Activated CD8-positive, alpha-beta memory T cell treated with anti-CD3 and anti-CD28 coated beads, Interleukin-2, amount 50 U/mL, for 4 hours (primary cell): ENCODE measurements at regions not wholly inside any gene's neighbourhood (a gene's known extent, or its start where the extent isn't known, plus 50 kb on each side); places are given as distances from the start of the nearest gene placed in this dataset.
"Not testable (repeated sequence)": the region's sequence is repeated elsewhere in the genome, so short reads cannot be mapped to it uniquely, and the experiment has no call there.

Experiments used
- DNase-seq: peaks from one replicate; pipeline ENCODE4 v3.0.0-alpha.2; 2020

DNA sequence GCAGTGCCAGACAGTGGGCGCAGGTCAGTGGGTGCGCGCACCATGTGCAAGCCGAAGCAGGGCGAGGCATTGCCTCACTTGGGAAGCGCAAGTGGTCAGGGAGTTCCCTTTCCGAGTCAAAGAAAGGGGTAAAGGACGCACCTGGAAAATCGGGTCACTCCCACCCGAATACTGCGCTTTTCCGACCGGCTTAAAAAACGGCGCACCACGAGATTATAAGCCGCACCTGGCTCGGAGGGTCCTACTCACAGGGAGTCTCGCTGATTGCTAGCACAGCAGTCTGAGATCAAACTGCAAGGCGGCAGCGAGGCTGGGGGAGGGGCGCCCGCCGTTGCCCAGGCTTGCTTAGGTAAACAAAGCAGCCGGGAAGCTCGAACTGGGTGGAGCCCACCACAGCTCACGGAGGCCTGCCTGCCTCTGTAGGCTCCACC lies 77.9 kb downstream of the NR4A2 start:
- not testable (repeated sequence) for DNase-seq

DNA sequence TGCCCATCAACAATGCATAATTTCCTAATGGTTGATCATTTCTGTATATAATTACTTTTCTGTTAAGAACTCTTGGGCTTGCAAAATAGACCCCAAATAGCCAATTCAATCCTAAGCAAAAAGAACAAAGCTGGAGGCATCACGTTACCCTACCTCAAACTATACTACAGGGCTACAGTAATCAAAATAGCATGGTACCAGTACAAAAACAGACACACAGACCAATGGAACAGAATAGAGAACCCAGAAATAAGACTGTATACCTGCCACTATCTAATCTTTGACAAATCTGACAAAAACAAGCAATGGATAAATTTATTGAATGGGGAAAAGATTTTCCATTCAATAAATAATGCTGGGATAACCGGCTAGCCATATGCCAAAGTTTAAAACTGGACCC lies 78.8 kb downstream of the NR4A2 start:
- no peak for DNase-seq

DNA sequence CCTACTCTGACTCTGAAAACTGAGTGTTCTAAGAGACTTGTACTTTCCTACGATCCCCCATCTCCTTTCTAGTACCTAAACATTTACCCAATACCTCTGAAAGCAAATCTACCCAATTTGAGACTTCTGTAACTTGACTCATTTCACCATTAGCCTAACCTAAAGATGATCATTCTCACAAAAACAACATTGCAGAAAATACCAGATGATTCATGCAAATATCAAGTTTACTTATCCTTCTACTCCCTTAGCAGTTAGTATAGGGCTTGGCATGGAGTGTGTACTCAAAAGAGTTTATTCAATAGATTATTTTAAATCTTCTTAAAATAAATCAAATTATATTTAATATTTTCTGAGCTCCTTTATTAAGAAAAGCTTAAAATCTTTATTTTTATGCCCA lies 89.6 kb downstream of the NR4A2 start:
- DNase-seq = no peak

DNA sequence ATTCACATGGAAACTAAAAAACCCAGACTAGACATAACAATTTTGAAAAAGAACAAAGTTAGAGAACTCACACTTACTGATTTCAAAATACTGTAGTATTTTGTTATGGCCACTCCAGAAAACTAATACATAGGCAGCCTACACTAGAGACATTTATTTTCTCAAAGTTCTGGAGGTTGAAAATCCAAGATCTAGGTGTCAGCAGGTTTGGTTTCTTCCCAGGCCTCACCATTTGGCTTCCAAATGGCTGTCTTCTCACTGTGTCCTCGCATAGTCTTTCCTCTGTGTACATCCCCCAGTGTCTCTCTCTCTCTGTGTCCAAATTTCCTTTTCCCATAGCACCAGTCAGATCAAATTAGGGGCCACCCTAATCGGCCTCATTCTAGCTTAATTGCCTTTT lies 95.0 kb downstream of the NR4A2 start:
- DNase-seq = no peak

DNA sequence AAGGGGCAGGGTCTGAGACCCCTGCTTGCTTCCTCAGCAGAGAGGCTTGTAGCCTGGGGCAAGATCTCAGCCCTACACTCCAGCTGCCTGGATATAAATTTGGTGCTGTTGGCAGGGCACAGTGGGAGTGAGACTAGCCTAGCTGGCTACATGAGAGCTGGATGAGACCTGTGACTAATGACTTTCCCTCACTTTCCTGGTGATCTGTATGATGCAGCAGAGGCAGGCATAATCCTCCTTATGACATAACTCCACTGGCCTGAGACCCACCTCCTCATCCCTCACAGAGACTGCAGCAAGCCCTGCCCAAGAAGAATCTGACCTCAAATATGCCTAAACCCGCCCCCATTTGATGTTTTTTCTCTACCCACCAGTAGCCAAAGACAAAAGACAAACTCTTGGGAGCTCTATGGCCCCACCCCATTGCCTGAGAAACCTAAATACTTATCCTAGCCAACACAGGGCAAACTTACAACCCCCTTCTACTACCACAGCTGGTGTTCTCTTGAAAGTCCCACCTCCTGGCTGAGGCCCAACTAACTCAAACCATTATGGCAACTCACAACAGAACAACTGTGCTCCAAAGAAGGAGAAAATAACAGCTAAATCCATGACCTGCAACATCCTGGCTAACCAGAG lies 102.7 kb downstream of the NR4A2 start:
- DNase-seq = no peak

DNA sequence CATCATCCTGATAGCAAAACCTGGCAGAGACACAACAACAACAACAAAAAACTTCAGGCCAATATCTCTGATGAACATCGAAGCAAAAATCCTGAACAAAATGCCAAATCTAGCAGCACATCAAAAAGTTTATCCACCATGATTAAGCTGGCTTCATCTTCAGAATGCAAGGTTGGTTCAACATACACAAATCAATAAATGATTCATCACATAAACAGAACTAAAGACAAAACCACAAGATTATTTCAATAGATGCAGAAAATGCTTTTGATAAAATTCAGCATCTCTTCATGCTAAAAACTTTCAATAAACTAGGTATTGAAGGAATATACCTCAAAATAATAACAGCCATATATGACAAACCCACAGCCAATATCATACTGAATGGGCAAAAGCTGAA lies 109.2 kb downstream of the NR4A2 start:
- not testable (repeated sequence) for DNase-seq

DNA sequence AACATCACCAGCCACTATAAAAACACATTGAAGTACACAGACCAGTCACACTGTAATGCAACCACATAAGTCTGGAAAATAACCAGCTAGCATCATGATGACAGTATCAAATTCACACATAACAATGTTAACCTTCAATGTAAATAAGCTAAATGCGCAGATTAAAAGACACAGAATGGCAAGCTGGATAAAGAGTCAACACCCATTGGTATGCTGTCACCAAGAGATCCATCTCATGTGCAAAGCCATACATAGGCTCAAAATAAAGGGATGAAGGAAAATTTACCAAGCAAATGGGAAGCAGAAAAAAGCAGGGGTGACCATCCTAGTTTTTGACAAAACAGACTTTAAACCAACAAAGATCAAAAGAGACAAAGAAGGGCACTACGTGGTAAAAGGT lies 110.8 kb downstream of the NR4A2 start:
- no peak for DNase-seq

DNA sequence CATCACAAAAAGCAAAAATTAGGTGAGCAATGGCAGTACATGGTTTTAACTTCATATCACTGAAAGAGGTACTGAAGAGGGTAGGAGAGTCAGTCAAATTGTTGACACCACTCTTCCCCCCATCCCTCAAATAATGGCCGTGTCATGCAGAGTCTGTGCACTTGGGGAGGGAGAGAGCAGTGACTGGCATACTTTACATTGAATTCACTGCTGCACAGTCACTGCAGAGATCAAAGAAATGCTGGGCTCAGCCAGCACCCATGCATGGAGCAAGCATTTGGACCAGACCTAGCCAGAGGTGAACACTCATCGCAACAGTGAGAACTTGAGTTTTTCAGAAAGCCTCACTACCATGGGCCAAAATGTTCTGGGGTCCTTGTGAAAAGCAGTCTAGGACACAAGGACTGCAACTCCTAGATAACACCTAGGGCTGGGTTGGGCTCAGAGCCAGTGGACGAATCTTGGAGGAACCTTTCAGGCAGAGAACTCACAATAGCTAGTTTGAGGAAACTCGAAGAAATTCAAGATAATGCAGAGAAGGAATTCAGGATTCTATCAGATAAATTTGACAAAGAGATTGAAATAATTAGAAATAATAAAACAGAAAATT lies 112.9 kb downstream of the NR4A2 start:
- DNase-seq = no peak

DNA sequence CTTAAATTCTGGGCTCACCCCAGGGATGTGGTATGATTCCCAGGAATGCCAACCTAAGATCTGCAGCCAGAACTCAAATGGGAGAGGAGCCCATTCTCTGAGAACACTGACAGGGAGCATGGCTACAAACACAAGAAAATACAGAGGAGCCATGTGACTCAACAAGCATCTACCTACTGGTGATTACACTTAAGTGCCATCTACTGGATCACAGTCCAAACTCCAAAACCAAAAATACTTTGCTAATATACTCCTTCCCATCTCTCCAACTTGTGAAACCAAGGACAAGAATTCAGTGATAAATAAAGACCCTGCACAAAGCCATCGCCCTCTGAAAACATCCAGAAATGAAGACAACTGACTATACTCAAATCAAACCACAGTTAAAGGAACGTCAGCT lies 116.9 kb downstream of the NR4A2 start:
- DNase-seq = no peak

DNA sequence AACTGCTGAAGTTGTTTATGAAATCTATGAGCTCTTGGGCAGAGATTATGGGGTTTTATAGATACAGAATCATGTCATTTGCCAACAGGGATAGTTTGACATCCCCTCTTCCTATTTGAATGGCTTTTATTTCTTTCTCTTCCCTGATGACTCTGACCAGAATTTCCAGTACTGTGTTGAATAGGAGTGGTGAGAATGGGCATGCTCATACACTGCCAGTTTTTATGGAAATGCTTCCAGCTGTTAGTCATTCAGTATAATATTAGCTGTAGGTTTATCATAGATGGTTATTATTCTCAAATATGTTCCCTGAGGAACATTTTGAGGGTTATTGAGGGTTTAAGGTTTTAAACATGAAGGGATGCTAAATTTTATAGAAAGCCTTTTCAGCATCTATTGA lies 121.2 kb downstream of the NR4A2 start:
- DNase-seq = no peak

DNA sequence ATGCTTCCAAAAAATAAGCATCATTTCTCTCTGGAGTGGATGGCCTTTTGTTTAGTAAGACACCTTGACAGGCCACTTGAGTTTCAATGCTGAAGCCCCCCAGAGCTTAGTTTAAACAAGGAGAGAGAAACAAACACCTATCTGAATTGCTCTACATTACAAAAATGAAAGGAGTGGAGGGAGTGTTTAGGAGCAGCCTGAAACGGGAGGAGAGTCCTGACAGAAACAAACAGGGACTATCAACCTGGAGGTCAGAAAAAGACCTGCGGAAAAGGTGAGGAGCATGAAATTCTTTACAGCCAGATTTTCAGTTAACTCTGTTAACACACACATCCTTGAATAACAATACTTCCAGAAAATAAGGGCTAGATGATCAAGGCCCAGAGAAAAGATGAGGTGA lies 126.2 kb downstream of the NR4A2 start:
- DNase-seq = no peak

DNA sequence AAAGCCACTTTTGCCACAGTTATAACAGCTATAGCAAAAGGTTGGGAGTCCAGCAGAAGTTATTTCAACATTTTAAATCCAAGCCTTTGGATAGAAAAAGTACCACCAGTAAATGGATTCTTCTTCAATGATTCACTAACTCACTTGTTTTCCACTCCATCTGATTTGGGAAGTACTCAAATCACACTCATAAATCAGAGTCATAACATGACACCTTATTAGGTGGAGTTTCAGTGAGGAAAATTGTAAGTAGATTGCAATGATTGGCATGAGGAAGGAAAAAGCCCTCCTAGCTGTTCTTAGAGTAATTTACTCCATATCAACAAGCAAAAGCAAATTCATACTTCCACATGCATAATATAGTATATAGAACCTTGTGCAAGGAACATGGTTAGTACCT lies 132.9 kb downstream of the NR4A2 start:
- DNase-seq = no peak

DNA sequence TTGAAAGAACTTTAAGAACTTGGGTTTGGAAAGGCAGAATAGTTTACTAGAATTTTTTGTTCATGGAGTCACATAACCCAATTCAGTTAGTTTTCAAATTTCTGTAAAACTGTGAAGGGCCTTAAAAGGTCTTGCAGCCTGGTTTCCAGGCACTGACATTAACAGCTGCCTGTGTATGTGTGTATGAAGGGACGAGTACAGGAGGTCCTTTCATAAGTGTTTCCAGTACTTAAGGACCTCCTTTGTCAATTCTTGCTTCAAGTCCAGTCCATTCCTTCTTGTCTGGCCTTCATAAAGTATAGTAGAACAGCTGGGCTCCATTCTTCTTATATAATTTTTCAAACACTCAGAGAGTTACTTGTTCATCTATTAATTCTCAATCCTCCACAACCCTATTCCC lies 136.5 kb downstream of the NR4A2 start:
- no peak for DNase-seq

DNA sequence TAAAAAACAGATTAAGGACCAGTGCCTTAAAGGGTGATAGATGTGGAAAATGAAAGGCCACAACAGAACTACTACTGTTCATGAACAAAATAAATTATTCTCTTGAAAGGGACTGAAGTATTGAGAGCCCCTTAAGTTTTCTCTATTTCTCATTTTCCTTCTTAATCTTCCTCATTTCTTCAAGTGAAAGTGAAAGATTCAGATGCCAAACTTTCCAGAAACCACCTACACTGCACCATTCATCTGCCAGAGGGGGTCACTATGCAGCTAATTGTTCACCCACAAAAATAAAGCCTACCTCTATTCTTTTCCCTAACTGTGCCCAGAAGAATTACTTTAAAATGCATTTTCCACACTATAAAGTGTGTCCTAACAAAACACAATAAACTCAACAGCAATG lies 140.1 kb downstream of the NR4A2 start:
- DNase-seq = no peak

DNA sequence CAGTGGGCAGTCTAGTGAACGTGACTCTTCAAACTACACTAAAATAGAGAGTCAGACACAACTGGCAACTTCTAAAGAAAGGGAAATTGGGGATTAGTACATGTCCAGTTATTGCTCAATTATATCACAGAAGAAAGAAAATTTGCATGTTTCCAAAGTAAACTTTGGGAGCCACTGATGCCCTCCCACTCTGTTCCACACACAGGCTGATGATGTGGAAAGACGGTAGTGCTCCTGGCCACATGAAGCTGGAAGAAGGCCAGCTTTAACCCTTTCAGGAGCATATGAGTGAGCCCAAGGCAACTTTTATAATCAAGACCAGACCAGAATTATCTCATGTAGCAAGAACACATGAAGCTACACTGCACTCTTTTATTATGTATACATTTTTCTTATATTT lies 141.0 kb downstream of the NR4A2 start:
- DNase-seq = no peak

DNA sequence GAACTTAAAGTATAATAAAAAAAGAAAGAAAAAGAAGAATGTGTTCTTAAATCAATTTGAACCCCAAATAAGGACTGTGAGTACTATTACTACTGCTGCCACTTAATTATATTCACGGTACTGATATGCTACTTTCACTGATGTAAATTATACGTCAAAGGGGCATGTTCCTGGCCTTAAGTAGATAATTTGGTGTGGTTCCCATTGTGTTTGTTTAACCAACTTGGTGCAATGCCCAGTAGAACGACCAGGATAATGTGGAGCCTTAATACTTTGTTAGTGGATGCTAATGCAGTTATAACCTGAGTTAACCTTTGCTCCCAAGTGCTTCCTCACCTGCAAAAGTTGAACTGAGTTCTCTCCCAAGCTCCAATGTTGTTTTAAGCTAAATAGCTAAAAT lies 142.0 kb downstream of the NR4A2 start:
- no peak for DNase-seq

DNA sequence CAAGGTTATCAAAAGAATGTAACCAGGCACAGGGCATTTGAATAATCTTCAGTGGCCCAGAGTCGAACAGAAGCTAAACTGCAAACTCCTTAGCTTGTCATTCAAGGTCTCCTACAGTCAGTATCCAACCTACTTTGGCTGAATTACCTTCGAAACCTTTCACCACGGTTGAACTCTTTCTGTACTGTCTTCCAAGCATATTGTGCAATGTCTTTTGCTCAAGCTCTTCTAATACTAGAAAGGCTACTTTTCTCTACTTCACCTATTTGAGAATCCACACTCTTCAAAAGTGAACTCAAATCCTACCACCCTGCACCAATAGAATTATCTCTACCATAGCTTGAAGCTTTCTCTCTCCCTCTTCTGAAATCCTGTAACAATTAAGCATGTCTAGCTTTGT lies 142.9 kb downstream of the NR4A2 start:
- no peak for DNase-seq

DNA sequence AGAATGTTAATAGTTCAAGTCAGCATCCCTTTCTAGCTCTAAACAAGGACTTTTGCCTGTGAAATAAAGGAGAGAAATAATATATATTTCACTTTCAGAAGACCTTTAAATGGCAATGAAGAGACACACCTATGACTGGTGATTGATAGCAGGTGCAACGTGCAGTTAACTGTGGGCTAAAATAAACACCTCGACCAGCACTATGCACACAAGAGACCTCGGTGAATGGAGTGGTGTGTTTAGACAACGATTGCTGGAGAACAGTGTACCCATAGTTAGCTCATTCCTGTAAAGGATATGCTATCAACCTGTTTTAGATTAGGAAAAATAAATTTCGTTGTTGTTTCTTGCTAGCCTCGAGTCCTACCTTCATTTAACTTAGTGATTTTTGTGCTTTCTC lies 143.4 kb downstream of the NR4A2 start:
- no peak for DNase-seq

DNA sequence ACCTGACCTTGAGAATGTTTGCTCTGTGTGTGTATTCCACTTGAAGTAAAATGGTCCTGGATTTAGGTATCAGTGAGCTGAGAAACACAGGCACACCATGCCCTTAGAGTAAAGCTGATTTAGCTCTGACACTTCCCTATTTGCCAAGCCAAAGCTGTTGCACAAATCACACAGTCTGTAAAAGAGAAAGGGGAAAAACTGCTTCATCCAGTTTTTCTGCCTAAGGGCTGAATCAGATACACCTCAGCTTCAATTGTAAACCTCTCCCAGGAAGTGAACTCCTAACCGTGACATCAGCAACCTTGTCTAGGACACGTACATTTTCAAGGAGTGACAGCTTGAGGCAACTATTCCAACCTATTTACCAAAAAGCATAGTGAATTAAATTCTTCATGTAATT lies 150.4 kb downstream of the NR4A2 start:
- DNase-seq = no peak

DNA sequence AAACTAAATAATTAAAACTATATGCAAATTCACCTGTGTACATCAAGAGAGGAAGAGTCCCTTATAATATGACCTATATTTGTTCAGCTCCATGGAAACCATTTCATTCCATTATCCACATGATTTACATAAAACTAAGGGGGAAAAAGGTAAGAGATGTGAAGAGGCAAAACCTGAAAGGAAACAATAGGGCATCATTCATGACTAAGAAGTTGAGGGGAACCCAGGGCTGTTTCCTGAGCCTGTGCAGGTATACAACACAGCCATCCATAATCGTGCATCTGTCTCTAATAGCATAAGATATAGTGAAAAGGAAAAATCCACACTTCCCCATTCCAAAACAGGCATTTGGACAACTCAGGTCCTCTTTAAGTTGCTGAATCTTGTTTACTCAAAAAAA lies 151.3 kb downstream of the NR4A2 start:
- DNase-seq = no peak

DNA sequence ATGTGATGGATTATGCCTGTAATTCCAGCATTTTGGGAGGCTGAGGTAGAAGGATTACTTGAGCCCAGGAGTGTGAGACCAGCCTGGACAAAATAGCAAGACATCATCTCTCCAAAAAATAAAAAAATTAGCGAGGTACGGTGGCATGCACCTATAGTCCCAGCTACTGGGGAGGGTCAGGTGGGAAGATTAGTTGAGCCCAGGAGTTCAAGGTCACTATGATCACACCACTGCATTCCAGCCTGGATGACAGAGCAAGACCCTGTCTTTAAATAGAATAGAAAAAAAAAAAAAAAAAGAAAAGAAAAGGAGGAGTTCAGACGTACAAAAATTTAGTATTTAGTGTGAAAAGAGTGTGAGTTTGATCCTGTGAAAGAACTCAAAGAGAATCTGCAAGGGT lies 154.9 kb downstream of the NR4A2 start:
- DNase-seq = no peak

DNA sequence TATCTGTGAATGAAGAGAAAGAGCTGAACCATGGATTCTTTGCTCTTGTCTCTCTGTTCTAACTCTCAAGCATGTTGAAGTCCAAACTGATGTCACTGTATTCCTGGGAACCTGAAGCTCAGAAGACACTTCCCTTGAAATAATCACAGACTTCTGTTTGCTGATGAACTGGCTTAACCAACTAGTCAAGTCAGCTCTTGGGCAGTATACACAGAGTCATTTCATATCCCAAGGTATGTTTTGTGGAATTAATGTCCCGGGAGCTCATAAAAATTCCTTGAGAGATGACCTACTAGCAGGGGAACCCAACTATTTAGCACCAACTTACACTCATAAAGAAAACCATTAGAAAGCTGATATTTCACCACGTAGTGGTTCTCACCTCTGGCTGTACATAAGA lies 156.6 kb downstream of the NR4A2 start:
- DNase-seq = no peak

DNA sequence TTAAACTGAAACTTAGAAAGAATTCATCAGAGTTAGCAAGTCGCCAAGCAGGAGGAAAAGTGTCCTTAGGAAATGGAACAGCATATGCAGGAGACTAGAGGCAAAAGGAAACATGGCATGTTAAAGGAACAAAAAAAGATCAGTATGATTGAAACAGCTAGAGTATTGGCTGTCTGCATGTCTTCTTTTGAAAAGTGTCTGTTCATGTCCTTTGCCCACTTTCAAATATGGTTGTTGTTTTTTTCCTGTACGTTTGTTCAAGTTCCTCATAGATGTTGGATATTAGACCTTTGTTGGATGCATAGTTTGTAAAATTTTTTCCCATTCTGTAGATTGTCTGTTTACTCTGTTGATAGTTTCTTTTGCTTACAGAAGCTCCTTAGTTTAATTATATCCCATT lies 161.6 kb downstream of the NR4A2 start:
- no peak for DNase-seq

DNA sequence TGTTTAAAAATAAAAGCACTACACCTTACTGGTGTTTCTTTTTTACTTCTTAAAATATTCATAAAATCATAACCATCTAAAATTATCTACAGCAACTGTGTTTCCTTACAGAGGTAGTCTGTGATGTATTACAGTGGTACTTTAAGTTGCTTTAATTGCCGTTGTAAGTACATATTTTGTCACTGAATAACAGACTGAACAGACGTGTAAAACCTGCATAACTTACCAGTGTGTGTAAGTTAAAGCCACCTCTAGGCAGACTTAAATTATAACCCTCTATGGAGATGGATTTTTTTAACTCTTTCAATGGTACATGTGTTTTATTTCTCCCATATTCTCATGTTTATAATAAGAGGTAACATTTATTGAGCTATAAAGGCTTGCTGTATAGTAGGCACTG lies 166.8 kb downstream of the NR4A2 start:
- DNase-seq = no peak

DNA sequence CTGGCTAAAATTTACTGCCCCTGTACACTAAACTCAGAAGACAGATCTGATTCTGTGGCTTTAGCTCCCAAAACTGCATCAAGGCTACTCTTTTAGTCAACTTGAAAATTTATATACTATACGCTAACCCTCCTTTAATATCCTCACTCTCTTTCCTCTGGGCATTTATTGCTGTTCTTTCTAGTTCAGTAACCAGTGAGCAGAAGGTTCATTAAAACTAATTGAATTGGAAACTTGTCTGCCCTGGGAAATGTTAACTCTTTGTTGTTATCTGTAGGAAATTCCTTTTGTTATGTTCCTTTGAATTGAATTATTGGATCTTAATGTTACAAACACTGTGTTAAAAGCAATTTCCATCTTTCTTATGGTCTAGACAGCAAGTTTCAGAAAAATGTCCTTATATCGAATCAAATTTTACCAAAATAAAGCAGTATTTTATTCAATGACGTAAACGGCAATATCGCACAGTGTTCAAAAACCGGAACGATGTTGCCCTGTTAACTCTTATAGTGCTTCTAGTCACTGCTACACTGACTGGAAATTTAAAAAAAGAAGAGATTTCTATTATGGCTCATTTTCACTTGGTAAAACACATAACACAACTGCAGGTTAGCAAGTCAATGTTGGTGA lies 168.3 kb downstream of the NR4A2 start:
- DNase-seq = no peak
